SU-DHL-6 (cell line): ENCODE measurements at regions not wholly inside any gene's neighbourhood (a gene's known extent, or its start where the extent isn't known, plus 50 kb on each side); places are given as distances from the start of the nearest gene placed in this dataset.

Experiments
- H2AFZ ChIP-seq: fragments of 200-600 bp; sonication (generic); 2 replicates; pipeline ENCODE4 v1.6.1; 2014; ENCODE audit warnings: low read depth, mild to moderate bottlenecking, moderate library complexity, mixed read lengths, antibody characterized with exemption, low read length; ENCODE audit not compliant: severe bottlenecking
- H3F3A ChIP-seq: fragments of 200-600 bp; shearing (Covaris generic); 2 replicates; pipeline ENCODE4 v1.6.0; 2016; ENCODE audit warnings: antibody characterized with exemption, mild to moderate bottlenecking; ENCODE audit not compliant: insufficient read depth
- H3K27ac ChIP-seq: fragments of 200-600 bp; sonication (generic); 2 replicates; pipeline ENCODE4 v1.5.1; 2016; ENCODE audit warnings: low read depth, mild to moderate bottlenecking, low read length, moderate library complexity, mixed read lengths
- H3K27me3 ChIP-seq: fragments of 200-600 bp; sonication (generic), shearing (Covaris generic); 2 replicates; pipeline ENCODE4 v1.6.0; 2014; ENCODE audit warnings: mild to moderate bottlenecking, low read length
- H3K36me3 ChIP-seq: fragments of 200-600 bp; sonication (generic); 2 replicates; pipeline ENCODE4 v1.6.1; 2014; ENCODE audit warnings: mild to moderate bottlenecking, low read length, mixed read lengths
- H3K4me2 ChIP-seq: fragments of 300-600, 200-600 bp; shearing (Covaris generic), sonication (generic); 2 replicates; pipeline ENCODE4 v1.6.0; 2014; ENCODE audit warnings: low read length, low read depth, mild to moderate bottlenecking; ENCODE audit not compliant: poor library complexity, severe bottlenecking
- H3K4me3 ChIP-seq: fragments of 200-600 bp; sonication (generic); 2 replicates; pipeline ENCODE4 v1.5.1; 2014; ENCODE audit warnings: antibody characterized with exemption, low read length, mild to moderate bottlenecking, mixed read lengths; ENCODE audit not compliant: insufficient read depth, poor library complexity, severe bottlenecking
- H3K79me2 ChIP-seq: fragments of 200-600 bp; sonication (generic); 2 replicates; pipeline ENCODE4 v1.6.1; 2014; ENCODE audit warnings: mild to moderate bottlenecking, low read length, moderate library complexity; ENCODE audit not compliant: insufficient read depth
- H3K9ac ChIP-seq: fragments of 200-600 bp; sonication (generic); 2 replicates; pipeline ENCODE4 v1.7.0; 2014; ENCODE audit warnings: mild to moderate bottlenecking, low read length
- H3K9me2 ChIP-seq: fragments of 200-600 bp; sonication (generic); replicated peaks from 2 replicates; pipeline ENCODE4 v1.6.1; 2014; ENCODE audit warnings: low read length; ENCODE audit not compliant: insufficient read depth
- H3K9me3 ChIP-seq: fragments of 200-600 bp; sonication (generic); 2 replicates; pipeline ENCODE4 v1.6.1; 2014; ENCODE audit warnings: low read length, mixed read lengths; ENCODE audit not compliant: insufficient read depth
- H4K20me1 ChIP-seq: fragments of 200-600 bp; sonication (generic); 2 replicates; pipeline ENCODE4 v1.6.1; 2014; ENCODE audit warnings: low read depth, mild to moderate bottlenecking, antibody characterized with exemption, low read length, moderate library complexity, mixed read lengths
- EZH2phosphoT487 ChIP-seq: fragments of 200-600 bp; sonication (generic), shearing (Covaris generic); conservative IDR thresholded peaks from 2 replicates; pipeline ENCODE4 v1.6.1; 2018; ENCODE audit warnings: mild to moderate bottlenecking, antibody characterized with exemption, low read length, moderate library complexity, mixed read lengths
- TF ChIP-seq, protein P1 (sequence below): fragments of 200-600 bp; sonication (generic); IDR thresholded peaks from one replicate; pipeline ENCODE4 v1.5.1; 2017; ENCODE audit warnings: antibody characterized with exemption, mild to moderate bottlenecking, low read length, moderate library complexity; ENCODE audit not compliant: insufficient read depth, poor library complexity, severe bottlenecking

DNA sequence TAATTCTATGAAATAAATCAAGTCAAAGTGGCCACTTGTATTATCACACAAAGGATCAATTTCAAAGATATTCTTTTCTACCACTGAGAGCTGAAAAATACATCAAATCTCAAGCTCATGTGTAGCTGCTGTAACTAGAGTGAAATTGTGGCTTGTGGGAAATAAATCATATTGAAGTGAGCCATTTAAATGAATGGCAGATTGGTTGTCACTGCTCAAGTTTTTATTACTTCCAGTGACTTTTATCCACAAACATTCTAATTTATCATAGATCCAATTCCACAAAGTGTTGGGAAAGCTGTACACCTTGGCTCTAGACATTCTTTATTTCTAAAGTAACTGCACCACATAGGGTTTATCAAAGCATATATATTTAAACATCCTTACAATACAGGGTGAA is 285.4 kb downstream of the CNTN3 start:
- H3K4me2 ChIP-seq, result no peak overlapping the region
- H4K20me1 ChIP-seq, result no peaks in the 10 kb centered on the region
- H3K27ac ChIP-seq, result no peak overlapping the region
- H3K36me3 ChIP-seq, result no peaks in the 10 kb centered on the region
- H3K9ac ChIP-seq, result no peak overlapping the region
- H3K79me2 ChIP-seq, result no peaks in the 10 kb centered on the region
- H2AFZ ChIP-seq, result no peak overlapping the region
- H3K9me3 ChIP-seq, result no peaks in the 10 kb centered on the region
- H3F3A ChIP-seq, result no peaks in the 10 kb centered on the region
- no peak overlapping the region for H3K4me3 ChIP-seq
- H3K9me2 ChIP-seq, result no peaks in the 10 kb centered on the region
- TF ChIP-seq, protein P1, sequence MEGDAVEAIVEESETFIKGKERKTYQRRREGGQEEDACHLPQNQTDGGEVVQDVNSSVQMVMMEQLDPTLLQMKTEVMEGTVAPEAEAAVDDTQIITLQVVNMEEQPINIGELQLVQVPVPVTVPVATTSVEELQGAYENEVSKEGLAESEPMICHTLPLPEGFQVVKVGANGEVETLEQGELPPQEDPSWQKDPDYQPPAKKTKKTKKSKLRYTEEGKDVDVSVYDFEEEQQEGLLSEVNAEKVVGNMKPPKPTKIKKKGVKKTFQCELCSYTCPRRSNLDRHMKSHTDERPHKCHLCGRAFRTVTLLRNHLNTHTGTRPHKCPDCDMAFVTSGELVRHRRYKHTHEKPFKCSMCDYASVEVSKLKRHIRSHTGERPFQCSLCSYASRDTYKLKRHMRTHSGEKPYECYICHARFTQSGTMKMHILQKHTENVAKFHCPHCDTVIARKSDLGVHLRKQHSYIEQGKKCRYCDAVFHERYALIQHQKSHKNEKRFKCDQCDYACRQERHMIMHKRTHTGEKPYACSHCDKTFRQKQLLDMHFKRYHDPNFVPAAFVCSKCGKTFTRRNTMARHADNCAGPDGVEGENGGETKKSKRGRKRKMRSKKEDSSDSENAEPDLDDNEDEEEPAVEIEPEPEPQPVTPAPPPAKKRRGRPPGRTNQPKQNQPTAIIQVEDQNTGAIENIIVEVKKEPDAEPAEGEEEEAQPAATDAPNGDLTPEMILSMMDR, result no peak
- no peak for TF ChIP-seq EZH2phosphoT487
- H3K27me3 ChIP-seq, result no peaks in the 10 kb centered on the region

DNA sequence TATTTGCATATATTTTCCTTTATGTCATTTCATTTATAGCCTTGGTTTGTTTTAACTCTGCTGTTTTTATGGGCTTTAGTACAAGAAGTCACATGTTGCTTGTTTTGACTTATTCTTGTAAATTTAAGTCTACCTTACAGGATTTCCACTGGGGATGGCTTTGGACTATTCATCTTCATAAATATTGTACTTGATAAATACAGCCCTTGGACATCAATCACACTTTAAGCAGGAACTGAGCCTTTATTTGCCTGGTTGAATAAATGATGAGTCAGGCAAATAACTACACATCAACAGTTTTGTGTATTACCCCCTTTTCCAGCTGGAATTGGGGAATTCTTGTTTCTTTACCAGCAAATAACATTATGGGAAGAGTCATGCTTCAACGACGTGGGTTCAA is 286.0 kb downstream of the CNTN3 start:
- H3K4me3 ChIP-seq, result no peak overlapping the region
- H3K79me2 ChIP-seq, result no peaks in the 10 kb centered on the region
- H3K9me2 ChIP-seq, result no peaks in the 10 kb centered on the region
- no peaks in the 10 kb centered on the region for H3K9me3 ChIP-seq
- no peaks in the 10 kb centered on the region for H4K20me1 ChIP-seq
- H3K36me3 ChIP-seq, result no peaks in the 10 kb centered on the region
- TF ChIP-seq, protein P1, result no peak
- TF ChIP-seq EZH2phosphoT487, result no peak
- H2AFZ ChIP-seq, result no peak overlapping the region
- H3K27me3 ChIP-seq, result no peaks in the 10 kb centered on the region
- no peak overlapping the region for H3K4me2 ChIP-seq
- H3K27ac ChIP-seq, result no peak overlapping the region
- no peaks in the 10 kb centered on the region for H3F3A ChIP-seq
- H3K9ac ChIP-seq, result no peak overlapping the region

DNA sequence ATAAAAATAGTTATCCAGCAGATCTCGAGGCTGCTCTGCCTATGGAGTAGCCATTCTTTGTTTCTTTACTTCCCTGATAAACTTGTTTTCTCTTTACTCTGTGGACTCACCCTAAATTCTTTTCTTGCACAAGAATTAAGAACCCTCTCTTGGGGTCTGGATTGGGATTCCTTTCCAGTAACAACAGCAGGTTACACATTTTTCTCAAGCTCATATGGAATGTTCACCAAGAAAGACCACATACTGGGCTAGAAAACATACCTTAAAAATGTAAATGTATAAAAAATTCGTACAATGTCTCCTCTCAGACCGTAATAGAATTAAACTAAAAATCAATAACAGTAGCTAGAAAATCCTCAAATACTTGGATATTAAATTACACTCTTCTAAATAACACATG is 299.2 kb downstream of the CNTN3 start:
- Histone ChIP-seq H3K27me3 (no peaks in the 10 kb centered on the region), H3K4me3 (no peak overlapping the region), H3K27ac (no peak overlapping the region), H3K36me3 (no peaks in the 10 kb centered on the region), H3K4me2 (no peak overlapping the region), H3K9me2 (0 out of 2 replicates have a peak, but pooled peaks cover 3% of the 10 kb centered on the region), H3K79me2 (no peaks in the 10 kb centered on the region), H2AFZ (no peak overlapping the region), H3K9ac (no peak overlapping the region), H4K20me1 (no peaks in the 10 kb centered on the region), H3K9me3 (no peaks in the 10 kb centered on the region), H3F3A (no peaks in the 10 kb centered on the region)
- TF ChIP-seq, protein P1, result no peak
- TF ChIP-seq EZH2phosphoT487, result no peak
